ENCODE measurements at regions not wholly inside any gene's neighbourhood (a gene's known extent, or its start where the extent isn't known, plus 50 kb on each side); places are given as distances from the start of the nearest gene placed in this dataset.

- Mint-ChIP-seq H3K27me3 (no peaks in the 10 kb centered on the region), H3K9me3 (no peaks in the 10 kb centered on the region), H3K4me3 (no peak overlapping the region), H3K4me1 (no peaks in the 10 kb centered on the region), H3K36me3 (ENCODE audit: low read depth) (no peaks in the 10 kb centered on the region), H3K27ac (no peak overlapping the region)
- DNase-seq (no peak), ATAC-seq (ENCODE audit: low read depth) (no peak)
- intact Hi-C loops (cut with micrococcal nuclease), result no loop called here
- no peak for TF ChIP-seq CTCF (IDR thresholded peaks at IDR 0.05)
- CTCF ChIA-PET, result no interaction called here
- POLR2A ChIA-PET, result interaction anchor here (0.6 kb wide), 1 partner anchor 347 kb away, joined by 4 read pairs; no protein-coding TSS in a partner anchor
Observed at GRCh38 chr2:144948205-144948855, 428.4 kb upstream of the ZEB2 start.

DNA sequence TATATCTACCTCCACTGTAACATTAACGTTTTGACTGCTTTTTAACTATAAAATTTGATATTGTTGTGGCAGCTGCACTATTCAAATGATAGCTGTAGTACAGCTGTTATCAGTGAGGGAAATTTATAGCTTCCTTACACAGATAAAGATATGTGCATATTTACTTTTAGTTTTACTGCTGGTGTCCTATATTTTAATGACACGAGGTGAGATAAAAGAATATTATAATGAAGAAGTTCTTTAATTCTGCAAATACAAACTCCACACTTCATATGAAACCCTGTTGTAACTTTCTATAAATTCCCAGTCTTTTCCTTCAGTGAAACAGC, 427.8 kb upstream of the ZEB2 start:
- no peaks in the 10 kb centered on the region for H3K4me1 Mint-ChIP-seq
- no peaks in the 10 kb centered on the region for H3K36me3 Mint-ChIP-seq (ENCODE audit: low read depth)
- CTCF ChIA-PET, result no interaction called here
- DNase-seq (no peak), ATAC-seq (ENCODE audit: low read depth) (no peak)
- POLR2A ChIA-PET, result no interaction called here
- no peak for TF ChIP-seq CTCF (IDR thresholded peaks at IDR 0.05)
- intact Hi-C loops (cut with micrococcal nuclease), result no loop called here
- H3K4me3 Mint-ChIP-seq, result no peak overlapping the region
- H3K27ac Mint-ChIP-seq, result no peak overlapping the region
- H3K9me3 Mint-ChIP-seq, result no peaks in the 10 kb centered on the region
- H3K27me3 Mint-ChIP-seq, result no peaks in the 10 kb centered on the region

GRCh38 chr2:144946263-144946662, 426.3 kb upstream of the ZEB2 start:
- POLR2A ChIA-PET, result no interaction called here
- CTCF ChIA-PET, result no interaction called here

GRCh38 chr2:144944546-144945220, 424.8 kb upstream of the ZEB2 start:
- TF ChIP-seq CTCF (IDR thresholded peaks at IDR 0.05), result no peak
- CTCF ChIA-PET, result no interaction called here
- POLR2A ChIA-PET, result no interaction called here
- intact Hi-C loops (cut with micrococcal nuclease), result no loop called here
- DNase-seq, result no peak
- Mint-ChIP-seq H3K27me3 (no peaks in the 10 kb centered on the region), H3K4me1 (no peaks in the 10 kb centered on the region), H3K27ac (no peak overlapping the region), H3K9me3 (no peaks in the 10 kb centered on the region), H3K4me3 (no peak overlapping the region), H3K36me3 (ENCODE audit: low read depth) (no peaks in the 10 kb centered on the region)
- no peak for ATAC-seq (ENCODE audit: low read depth)

More at GRCh38 chr2:144946263-144946662, 426.3 kb upstream of the ZEB2 start:
- no peaks in the 10 kb centered on the region for H3K9me3 Mint-ChIP-seq
- H3K27ac Mint-ChIP-seq, result no peak overlapping the region
- no peaks in the 10 kb centered on the region for H3K4me1 Mint-ChIP-seq
- TF ChIP-seq CTCF (IDR thresholded peaks at IDR 0.05), result no peak
- DNase-seq (no peak), ATAC-seq (ENCODE audit: low read depth) (no peak)
- H3K27me3 Mint-ChIP-seq, result no peaks in the 10 kb centered on the region
- H3K36me3 Mint-ChIP-seq (ENCODE audit: low read depth), result no peaks in the 10 kb centered on the region
- H3K4me3 Mint-ChIP-seq, result no peak overlapping the region
- intact Hi-C loops (cut with micrococcal nuclease), result no loop called here

- no peak for TF ChIP-seq CTCF (IDR thresholded peaks at IDR 0.05)
- H3K36me3 Mint-ChIP-seq (ENCODE audit: low read depth), result no peaks in the 10 kb centered on the region
- intact Hi-C loops (cut with micrococcal nuclease), result no loop called here
- ChIA-PET POLR2A (no interaction called here), CTCF (no interaction called here)
- no peak overlapping the region for H3K4me3 Mint-ChIP-seq
- H3K27me3 Mint-ChIP-seq, result no peaks in the 10 kb centered on the region
- ATAC-seq (ENCODE audit: low read depth) (no peak), DNase-seq (no peak)
- no peaks in the 10 kb centered on the region for H3K9me3 Mint-ChIP-seq
- no peak overlapping the region for H3K27ac Mint-ChIP-seq
- H3K4me1 Mint-ChIP-seq, result no peaks in the 10 kb centered on the region
Observed at GRCh38 chr2:144943986-144944385, 424.1 kb upstream of the ZEB2 start.
